Trophoblast cell (in vitro differentiated cells and primary cell): ENCODE measurements at regions not wholly inside any gene's neighbourhood (a gene's known extent, or its start where the extent isn't known, plus 50 kb on each side); places are given as distances from the start of the nearest gene placed in this dataset.
"Not testable (repeated sequence)": the region's sequence is repeated elsewhere in the genome, so short reads cannot be mapped to it uniquely, and the experiment has no call there.

Experiments
- DNase-seq, 2 donors: peaks; one replicate each; pipeline ENCODE4 v3.0.0-alpha.2; 2016
- H2AFZ ChIP-seq: 2 replicates; pipeline ENCODE4 v1.6.1; 2013; ENCODE audit warnings: low read length, moderate library complexity, mild to moderate bottlenecking; ENCODE audit not compliant: insufficient read depth, poor library complexity
- H2AK5ac ChIP-seq: 2 replicates; pipeline ENCODE4 v1.6.1; 2013; ENCODE audit warnings: mild to moderate bottlenecking, low read length
- H2BK120ac ChIP-seq: 2 replicates; pipeline ENCODE4 v1.6.1; 2013; ENCODE audit warnings: low read length, mild to moderate bottlenecking, moderate library complexity; ENCODE audit not compliant: insufficient read depth, poor library complexity
- H2BK12ac ChIP-seq: 2 replicates; pipeline ENCODE4 v1.6.1; 2013; ENCODE audit warnings: mild to moderate bottlenecking, low read length, moderate library complexity
- H2BK5ac ChIP-seq: 2 replicates; pipeline ENCODE4 v1.6.1; 2013; ENCODE audit warnings: low read length, low read depth, moderate library complexity, mild to moderate bottlenecking; ENCODE audit not compliant: poor library complexity
- H3K14ac ChIP-seq: 2 replicates; pipeline ENCODE4 v1.6.1; 2013; ENCODE audit warnings: mild to moderate bottlenecking, low read length
- H3K18ac ChIP-seq: 2 replicates; pipeline ENCODE4 v1.6.1; 2013; ENCODE audit warnings: mild to moderate bottlenecking, low read length
- H3K23ac ChIP-seq: 2 replicates; pipeline ENCODE4 v1.6.1; 2013; ENCODE audit warnings: low read length
- H3K27ac ChIP-seq: 2 replicates; pipeline ENCODE4 v1.5.1; 2013; ENCODE audit warnings: low read depth, mild to moderate bottlenecking, inconsistent platforms, low read length, moderate library complexity
- H3K27me3 ChIP-seq: 2 replicates; pipeline ENCODE4 v1.6.1; 2013; ENCODE audit warnings: inconsistent platforms, mild to moderate bottlenecking, low read length, moderate library complexity; ENCODE audit not compliant: insufficient read depth
- H3K36me3 ChIP-seq, 2 experiments: 1 replicate in 1 of 2; 2 replicates in 1 of 2; pipeline ENCODE4 v1.6.1; 2013; ENCODE audit warnings: low read length in 2 of 2, mild to moderate bottlenecking in 2 of 2, moderate library complexity in 1 of 2; ENCODE audit not compliant: insufficient read depth in 2 of 2, control insufficient read depth in 1 of 2
- H3K4ac ChIP-seq: 2 replicates; pipeline ENCODE4 v1.6.1; 2013; ENCODE audit warnings: low read depth, mild to moderate bottlenecking, low read length, moderate library complexity
- H3K4me1 ChIP-seq, 2 experiments: 1 replicate in 1 of 2; 2 replicates in 1 of 2; pipeline ENCODE4 v1.6.1; 2013; ENCODE audit warnings: low read length in 2 of 2, mild to moderate bottlenecking in 2 of 2, moderate library complexity in 1 of 2; ENCODE audit not compliant: insufficient read depth in 2 of 2, control insufficient read depth in 1 of 2
- H3K4me2 ChIP-seq: 2 replicates; pipeline ENCODE4 v1.6.1; 2013; ENCODE audit warnings: inconsistent platforms, mild to moderate bottlenecking, low read length, moderate library complexity
- H3K4me3 ChIP-seq: 2 replicates; pipeline ENCODE4 v1.5.1; 2013; ENCODE audit warnings: mild to moderate bottlenecking, low read depth, low read length, inconsistent platforms
- H3K79me1 ChIP-seq: one replicate; pipeline ENCODE4 v1.6.1; 2013; ENCODE audit warnings: low read length
- H3K79me2 ChIP-seq: 2 replicates; pipeline ENCODE4 v1.6.1; 2013; ENCODE audit warnings: low read length, mild to moderate bottlenecking; ENCODE audit not compliant: control insufficient read depth, insufficient read depth, poor library complexity
- H3K9ac ChIP-seq: 2 replicates; pipeline ENCODE4 v1.6.1; 2013; ENCODE audit warnings: mild to moderate bottlenecking, low read length
- H3K9me3 ChIP-seq: 2 replicates; pipeline ENCODE4 v1.6.1; 2013; ENCODE audit warnings: low read depth, mild to moderate bottlenecking, control low read depth, inconsistent platforms, low read length; ENCODE audit not compliant: insufficient read depth
- H4K12ac ChIP-seq: 2 replicates; pipeline ENCODE4 v1.6.1; 2013; ENCODE audit warnings: low read depth, mild to moderate bottlenecking, low read length, moderate library complexity
- H4K8ac ChIP-seq: 2 replicates; pipeline ENCODE4 v1.6.1; 2013; ENCODE audit warnings: low read depth, mild to moderate bottlenecking, low read length, moderate library complexity
- H4K91ac ChIP-seq: one replicate; pipeline ENCODE4 v1.6.1; 2013; ENCODE audit warnings: low read depth, mild to moderate bottlenecking, low read length, moderate library complexity
- WGBS: extraction: QIAGEN DNeasy Blood & Tissue Kit; methylation state at CpG from one replicate; pipeline ENCODE4 v1.1.7; 2013; ENCODE audit warnings: missing lambda C conversion rate; ENCODE audit not compliant: insufficient read length, insufficient coverage; ENCODE audit errors: extremely low coverage; 5-methylcytosine and 5-hydroxymethylcytosine counted together

DNA sequence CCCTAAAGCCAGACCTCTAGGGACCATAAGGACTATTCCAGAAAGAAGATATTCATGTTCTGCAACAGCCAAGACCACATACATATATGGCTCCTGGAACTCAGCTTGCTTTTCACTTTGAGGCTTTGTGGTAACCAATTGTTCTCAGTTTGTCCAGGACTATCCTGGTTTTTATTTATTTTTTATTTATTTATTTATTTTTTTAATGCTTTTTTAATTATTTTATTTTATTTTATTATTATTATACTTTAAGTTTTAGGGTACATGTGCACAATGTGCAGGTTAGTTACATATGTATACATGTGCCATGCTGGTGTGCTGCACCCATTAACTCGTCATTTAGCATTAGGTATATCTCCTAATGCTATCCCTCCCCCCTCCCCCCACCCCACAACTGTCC is 201.1 kb downstream of the DIO2 start:
- H3K36me3 ChIP-seq, H3K9me3 ChIP-seq: not testable (repeated sequence)
- WGBS: no CpG with 5 or more reads among the region's 1 CpG

DNA sequence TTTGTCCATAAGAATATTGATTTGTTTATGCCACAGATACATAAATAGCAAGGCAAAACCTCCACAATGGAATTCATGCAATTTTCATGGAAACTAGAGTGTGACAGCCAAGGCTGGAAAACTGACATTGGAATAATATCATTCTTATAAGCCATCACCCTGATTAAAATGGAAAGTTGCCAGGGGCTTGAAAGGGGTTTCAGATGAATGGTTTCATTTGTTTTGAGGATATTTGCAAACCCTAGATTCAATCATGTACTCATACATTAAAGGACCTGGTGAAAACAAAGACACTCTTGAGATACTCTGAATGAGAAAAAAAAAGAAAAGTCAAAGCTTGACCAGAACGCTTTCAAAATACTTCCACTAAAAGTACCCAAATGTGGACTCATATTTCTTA is 205.7 kb downstream of the DIO2 start:
- Histone ChIP-seq H3K9ac (no peak overlapping the region), H3K14ac (no peak overlapping the region), H3K4ac (no peak overlapping the region), H2AFZ (no peak overlapping the region), H3K4me2 (no peak overlapping the region), H3K79me1 (no peaks in the 10 kb centered on the region), H3K4me3 (no peak overlapping the region), H2BK12ac (no peak overlapping the region), H4K91ac (no peak overlapping the region), H3K27me3 (no peaks in the 10 kb centered on the region), H3K4me1 (no peaks in the 10 kb centered on the region), H4K8ac (no peak overlapping the region), H3K18ac (no peak overlapping the region), H3K9me3 (no peaks in the 10 kb centered on the region), H2BK120ac (no peak overlapping the region), H3K36me3 (no peaks in the 10 kb centered on the region), H2BK5ac (no peak overlapping the region), H4K12ac (no peak overlapping the region), H3K27ac (no peak overlapping the region), H3K23ac (no peak overlapping the region), H2AK5ac (no peak overlapping the region), H3K79me2 (no peaks in the 10 kb centered on the region)
- no peak for DNase-seq
- WGBS: no CpG with 5 or more reads among the region's 1 CpG

More for the DNA sequence above, 201.1 kb downstream of the DIO2 start:
- H2BK5ac ChIP-seq, H3K9ac ChIP-seq, H4K12ac ChIP-seq, H3K79me2 ChIP-seq, H3K14ac ChIP-seq, H3K4ac ChIP-seq, H3K18ac ChIP-seq, H3K4me3 ChIP-seq, H2AK5ac ChIP-seq, H3K27me3 ChIP-seq, H4K91ac ChIP-seq, H2AFZ ChIP-seq, H4K8ac ChIP-seq, H3K23ac ChIP-seq, DNase-seq, H2BK120ac ChIP-seq, H3K27ac ChIP-seq, H3K79me1 ChIP-seq, H2BK12ac ChIP-seq, H3K4me2 ChIP-seq, H3K4me1 ChIP-seq: not testable (repeated sequence)

DNA sequence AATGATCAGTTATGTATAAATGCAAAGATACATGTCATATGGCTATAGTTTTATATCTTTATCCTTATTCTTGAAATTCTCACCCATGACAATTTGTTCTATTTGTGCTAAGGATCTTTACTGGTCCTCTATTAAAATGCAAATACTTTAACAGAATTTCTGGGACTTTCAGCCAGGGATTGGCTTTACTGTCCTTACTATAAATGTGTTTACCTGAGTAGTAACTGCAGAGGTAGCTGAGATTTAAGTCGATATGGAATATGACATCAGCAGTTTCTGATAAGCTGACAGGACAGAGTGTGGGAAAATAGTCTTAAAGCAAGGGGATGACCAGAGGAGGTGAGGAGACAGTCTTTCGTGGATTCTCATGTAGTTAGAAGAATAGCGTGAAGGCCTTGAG is 206.4 kb downstream of the DIO2 start:
- Histone ChIP-seq H3K4me2 (no peak overlapping the region), H3K27me3 (no peaks in the 10 kb centered on the region), H2BK12ac (no peak overlapping the region), H3K27ac (no peak overlapping the region), H3K23ac (no peak overlapping the region), H3K4me3 (no peak overlapping the region), H3K18ac (no peak overlapping the region), H2BK120ac (no peak overlapping the region), H3K4ac (no peak overlapping the region), H2AK5ac (no peak overlapping the region), H3K36me3 (no peaks in the 10 kb centered on the region), H4K8ac (no peak overlapping the region), H3K79me1 (no peaks in the 10 kb centered on the region), H4K12ac (no peak overlapping the region), H2AFZ (no peak overlapping the region), H4K91ac (no peak overlapping the region), H3K14ac (no peak overlapping the region), H3K79me2 (no peaks in the 10 kb centered on the region), H2BK5ac (no peak overlapping the region), H3K4me1 (no peaks in the 10 kb centered on the region), H3K9me3 (no peaks in the 10 kb centered on the region), H3K9ac (no peak overlapping the region)
- no CpG with 5 or more reads among the region's 3 CpGs for WGBS
- no peak for DNase-seq

DNA sequence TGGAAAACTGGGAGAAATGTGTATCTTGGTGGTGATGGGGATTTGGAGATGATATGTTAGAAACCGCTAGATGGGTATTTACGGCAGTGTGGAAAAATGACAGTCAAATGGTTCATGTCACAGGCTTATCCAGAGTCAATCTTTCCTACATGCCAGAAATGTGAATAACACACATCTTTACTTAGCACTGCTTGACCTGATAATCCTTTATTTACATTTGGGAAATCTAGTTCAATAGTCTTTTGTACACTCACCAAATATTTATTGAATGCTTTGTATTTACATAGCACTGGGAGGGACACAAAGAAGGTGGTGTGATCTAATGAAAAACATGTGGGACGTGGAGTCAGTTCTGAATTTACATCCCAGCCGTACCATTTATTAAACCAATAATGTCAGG is 208.2 kb downstream of the DIO2 start:
- H3K79me2 ChIP-seq: no peaks in the 10 kb centered on the region
- H4K91ac ChIP-seq: no peak overlapping the region
- H3K18ac ChIP-seq: no peak overlapping the region
- no peak overlapping the region for H2BK120ac ChIP-seq
- H3K27ac ChIP-seq: no peak overlapping the region
- H2AFZ ChIP-seq: no peak overlapping the region
- no peak overlapping the region for H3K4ac ChIP-seq
- no peak overlapping the region for H3K4me2 ChIP-seq
- no peak overlapping the region for H3K9ac ChIP-seq
- H2BK5ac ChIP-seq: no peak overlapping the region
- H3K27me3 ChIP-seq: no peaks in the 10 kb centered on the region
- H3K4me3 ChIP-seq: no peak overlapping the region
- no peak overlapping the region for H2AK5ac ChIP-seq
- H4K12ac ChIP-seq: no peak overlapping the region
- no peaks in the 10 kb centered on the region for H3K9me3 ChIP-seq
- H3K14ac ChIP-seq: no peak overlapping the region
- H3K36me3 ChIP-seq: no peaks in the 10 kb centered on the region
- no CpG with 5 or more reads among the region's 4 CpGs for WGBS
- no peaks in the 10 kb centered on the region for H3K79me1 ChIP-seq
- no peak overlapping the region for H2BK12ac ChIP-seq
- peak in 1 of 2 donors; percentile 28 for DNase-seq
- H4K8ac ChIP-seq: no peak overlapping the region
- no peak overlapping the region for H3K23ac ChIP-seq
- no peaks in the 10 kb centered on the region for H3K4me1 ChIP-seq
